SH-SY5Y (cell line): ENCODE measurements at regions not wholly inside any gene's neighbourhood (a gene's known extent, or its start where the extent isn't known, plus 50 kb on each side); places are given as distances from the start of the nearest gene placed in this dataset.

Experiments
- GATA2 ChIP-seq: IDR thresholded peaks from 2 replicates; pipeline ENCODE4 v1.6.1; 2011; ENCODE audit warnings: mild to moderate bottlenecking, low read depth, low read length
- GATA3 ChIP-seq: IDR thresholded peaks from 2 replicates; pipeline ENCODE4 v1.6.1; 2011; ENCODE audit warnings: low read depth, mild to moderate bottlenecking, low read length, moderate library complexity

- TF ChIP-seq GATA3 (no peak), GATA2 (no peak)
These were observed 255.2 kb downstream of the ARL4A start for GRCh38 chr7:12942609-12943008.
